Loucy (cell line): ENCODE measurements at regions not wholly inside any gene's neighbourhood (a gene's known extent, or its start where the extent isn't known, plus 50 kb on each side); places are given as distances from the start of the nearest gene placed in this dataset.

ENCODE experiments used
- EZH2phosphoT487 ChIP-seq: fragments of 200-600 bp; IDR thresholded peaks from 2 replicates; pipeline ENCODE4 v1.6.1; 2018; ENCODE audit warnings: antibody characterized with exemption, mild to moderate bottlenecking, moderate library complexity, borderline replicate concordance
- TF ChIP-seq, protein P1 (sequence below): fragments of 200-600 bp; sonication (generic); conservative IDR thresholded peaks from 2 replicates; pipeline ENCODE4 v1.5.1; 2014; ENCODE audit warnings: mild to moderate bottlenecking, antibody characterized with exemption, low read length

DNA sequence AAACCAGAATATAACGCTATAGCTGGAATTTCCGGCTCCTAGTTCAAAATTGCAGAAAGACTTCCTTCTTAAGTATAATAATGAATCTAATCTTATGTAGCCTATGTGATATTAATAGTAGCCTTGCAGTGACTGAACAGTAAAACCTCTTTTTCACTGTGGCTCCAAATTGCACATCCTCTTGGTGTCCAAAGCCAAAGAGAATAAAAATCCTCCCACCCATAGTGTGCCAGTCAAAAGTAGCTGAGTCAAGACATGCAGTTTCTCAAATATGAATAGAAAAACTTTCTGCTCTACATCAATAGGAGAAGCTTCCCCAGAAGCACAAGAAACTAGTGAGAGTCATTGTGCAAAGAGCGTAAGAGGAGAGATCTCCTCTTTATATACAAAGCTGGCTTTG is 76.0 kb upstream of the PICALM start:
- no peak for TF ChIP-seq EZH2phosphoT487
- TF ChIP-seq, protein P1, sequence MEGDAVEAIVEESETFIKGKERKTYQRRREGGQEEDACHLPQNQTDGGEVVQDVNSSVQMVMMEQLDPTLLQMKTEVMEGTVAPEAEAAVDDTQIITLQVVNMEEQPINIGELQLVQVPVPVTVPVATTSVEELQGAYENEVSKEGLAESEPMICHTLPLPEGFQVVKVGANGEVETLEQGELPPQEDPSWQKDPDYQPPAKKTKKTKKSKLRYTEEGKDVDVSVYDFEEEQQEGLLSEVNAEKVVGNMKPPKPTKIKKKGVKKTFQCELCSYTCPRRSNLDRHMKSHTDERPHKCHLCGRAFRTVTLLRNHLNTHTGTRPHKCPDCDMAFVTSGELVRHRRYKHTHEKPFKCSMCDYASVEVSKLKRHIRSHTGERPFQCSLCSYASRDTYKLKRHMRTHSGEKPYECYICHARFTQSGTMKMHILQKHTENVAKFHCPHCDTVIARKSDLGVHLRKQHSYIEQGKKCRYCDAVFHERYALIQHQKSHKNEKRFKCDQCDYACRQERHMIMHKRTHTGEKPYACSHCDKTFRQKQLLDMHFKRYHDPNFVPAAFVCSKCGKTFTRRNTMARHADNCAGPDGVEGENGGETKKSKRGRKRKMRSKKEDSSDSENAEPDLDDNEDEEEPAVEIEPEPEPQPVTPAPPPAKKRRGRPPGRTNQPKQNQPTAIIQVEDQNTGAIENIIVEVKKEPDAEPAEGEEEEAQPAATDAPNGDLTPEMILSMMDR, result no peak
